HepG2 (cell line): ENCODE measurements at regions not wholly inside any gene's neighbourhood (a gene's known extent, or its start where the extent isn't known, plus 50 kb on each side); places are given as distances from the start of the nearest gene placed in this dataset.

Source experiments
- ATAC-seq: fragments of 200-7000 bp; cut with Tn5 transposase; 3 replicates; pipeline ENCODE4 v1.9.1; 2020; ENCODE audit warnings: mild to moderate bottlenecking, moderate library complexity
- BruUV-seq: library from RNA; stranded (reverse); fragments of 400-500 nt; replicated peaks from 2 replicates; lab custom pipeline; 2021; lab: Mats Ljungman, UMichigan
- CTCF ChIA-PET: fragments of 300-600 bp; formaldehyde crosslinking; extraction: SDS; loops from one replicate; lab custom pipeline; 2021; ENCODE audit warnings: low total read pairs, inconsistent platforms, low intra/inter-chr PET ratio; lab: Yijun Ruan, JAX
- POLR2A ChIA-PET: fragments of 350-600 bp; sonication (Branson Sonifier 250); formaldehyde crosslinking; loops from one replicate; lab custom pipeline; 2020; ENCODE audit warnings: antibody characterized with exemption, inconsistent platforms; lab: Yijun Ruan, JAX
- DNase-seq: peaks from one replicate; pipeline ENCODE4 v3.0.0-alpha.2; 2015; ENCODE audit warnings: low spot score
- FAIRE-seq: peaks from 3 replicates; lab custom pipeline; 2011; peaks lifted over from hg19 to GRCh38; lab: Jason Lieb, UNC
- H2AFZ ChIP-seq: one replicate; pipeline ENCODE4 v1.6.1; 2011; ENCODE audit warnings: low read length, inconsistent platforms
- H3K27ac ChIP-seq: fragments of 300-600 bp; 3 replicates; pipeline ENCODE4 v1.8.0; 2011; ENCODE audit warnings: mixed run types, mild to moderate bottlenecking, mixed read lengths, low read length, inconsistent platforms; ENCODE audit not compliant: insufficient read depth; ENCODE audit errors: extremely low read length
- H3K27me3 ChIP-seq, 2 experiments: fragments of 200-600 bp in 1 of 2; 2 replicates in 1 of 2; 3 replicates in 1 of 2; pipeline versions ENCODE4 v1.6.0 to v1.8.0; 2011; ENCODE audit warnings: low read length in 2 of 2, mild to moderate bottlenecking in 2 of 2, moderate library complexity in 2 of 2, inconsistent platforms in 1 of 2; ENCODE audit not compliant: insufficient read depth in 2 of 2, control insufficient read depth in 1 of 2
- H3K36me3 ChIP-seq, 2 experiments: fragments of 200-600 bp in 1 of 2; replicated peaks in 1 of 2; 2 replicates in 1 of 2; 3 replicates in 1 of 2; pipeline versions ENCODE4 v1.5.1 to v1.8.0; 2011; ENCODE audit warnings: low read length in 2 of 2, inconsistent platforms in 1 of 2; ENCODE audit not compliant: insufficient read depth in 2 of 2, control insufficient read depth in 1 of 2
- H3K4me1 ChIP-seq: 2 replicates; pipeline ENCODE4 v1.5.1; 2012; ENCODE audit warnings: low read length, inconsistent platforms; ENCODE audit not compliant: insufficient read depth
- H3K4me2 ChIP-seq: 2 replicates; pipeline ENCODE4 v1.6.0; 2011; ENCODE audit warnings: low read depth, low read length, inconsistent platforms
- H3K4me3 ChIP-seq, 3 experiments: fragments of 200-600 bp in 1 of 3; sonication (generic), shearing (Covaris generic) in 1 of 3; replicated peaks in 1 of 3; 2 replicates each; pipeline ENCODE4 v1.5.1; 2011 to 2016; ENCODE audit warnings: low read length in 3 of 3, inconsistent platforms in 2 of 3, low read depth in 2 of 3, mild to moderate bottlenecking in 2 of 3, control low read depth in 1 of 3, mixed read lengths in 1 of 3; ENCODE audit not compliant: insufficient read depth in 1 of 3
- H3K79me2 ChIP-seq: one replicate; pipeline ENCODE4 v1.6.1; 2011; ENCODE audit warnings: low read length, inconsistent platforms; ENCODE audit not compliant: insufficient read depth
- H3K9ac ChIP-seq: 2 replicates; pipeline ENCODE4 v1.6.0; 2011; ENCODE audit warnings: mild to moderate bottlenecking, low read depth, low read length, inconsistent platforms; ENCODE audit not compliant: insufficient read depth
- H3K9me3 ChIP-seq: 2 replicates; pipeline ENCODE4 v1.5.1; 2012; ENCODE audit warnings: mild to moderate bottlenecking, low read length
- H4K20me1 ChIP-seq: 2 replicates; pipeline ENCODE4 v1.6.0; 2011; ENCODE audit warnings: inconsistent platforms, mild to moderate bottlenecking, low read length, moderate library complexity; ENCODE audit not compliant: insufficient read depth
- LBX2 ChIP-seq: sonication (generic); formaldehyde crosslinking; IDR thresholded peaks from 2 replicates; pipeline ENCODE4 v1.5.0; 2020; ENCODE audit warnings: missing genetic modification reagents, mild to moderate bottlenecking, borderline replicate concordance
- SP5 ChIP-seq: IDR thresholded peaks from 2 replicates; pipeline ENCODE4 v1.6.1; 2016; ENCODE audit warnings: low read depth, borderline replicate concordance
- ZNF235 ChIP-seq: sonication (generic); formaldehyde crosslinking; IDR thresholded peaks from 2 replicates; pipeline ENCODE4 v1.8.1; 2023; ENCODE audit warnings: mild to moderate bottlenecking, missing genetic modification reagents, borderline replicate concordance
- ZNF749 ChIP-seq: sonication (generic); formaldehyde crosslinking; IDR thresholded peaks from 2 replicates; pipeline ENCODE4 v1.8.0; 2022; ENCODE audit warnings: mild to moderate bottlenecking, missing genetic modification reagents, moderate library complexity, borderline replicate concordance
- WGBS: methylation state at CpG from one replicate; pipeline ENCODE4 v1.1.6; 2017; ENCODE audit warnings: low lambda C conversion rate; 5-methylcytosine and 5-hydroxymethylcytosine counted together
- in situ Hi-C: cut with HindIII; loops from 2 replicates; pipeline ENCODE4 v1.10.0; 2017; ENCODE audit warnings: low pct_unique_long_range_greater_than_20kb; ENCODE audit not compliant: extremely low pct_ligation_motif_present
- intact Hi-C: fragments of 100-400 bp; cut with micrococcal nuclease; formaldehyde crosslinking; loops from one replicate; pipeline ENCODE4 v1.10.0; 2022; ENCODE audit not compliant: unreplicated experiment

DNA sequence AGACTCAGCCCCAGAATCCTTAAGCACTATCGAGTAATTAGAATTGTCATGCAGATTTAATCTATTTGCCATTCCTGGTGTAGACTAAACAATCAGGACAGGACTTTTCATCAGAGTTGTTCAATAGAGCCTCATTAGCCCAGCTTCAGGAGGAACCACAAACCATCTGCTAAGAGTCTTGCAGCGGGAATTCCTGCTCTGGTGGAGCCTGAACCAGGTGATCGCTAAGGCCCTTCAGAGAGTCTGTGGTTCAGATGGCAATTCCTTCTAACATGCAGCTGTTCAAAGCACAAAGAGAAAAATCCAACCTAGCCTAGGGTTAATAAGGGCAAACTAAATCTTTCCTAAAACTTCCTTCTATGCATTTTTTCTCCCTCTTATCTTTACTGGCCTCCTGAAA, 119.1 kb upstream of the CPEB2 start:
- intact Hi-C loops: no loop called here
- Histone ChIP-seq H4K20me1 (no peaks in the 10 kb centered on the region), H3K9ac (no peak overlapping the region), H3K36me3 (no peaks in the 10 kb centered on the region), H3K79me2 (no peaks in the 10 kb centered on the region), H3K4me1 (no peaks in the 10 kb centered on the region), H2AFZ (no peak overlapping the region), H3K4me2 (no peak overlapping the region), H3K27me3 (0 out of 5 replicates have a peak, but pooled peaks cover 0 to 1% of the 10 kb centered on the region in 2 experiments), H3K4me3 (no peak overlapping the region), H3K27ac (no peak overlapping the region), H3K9me3 (no peaks in the 10 kb centered on the region)
- WGBS: 24% methylated on average over 3 of the region's 3 CpGs
- FAIRE-seq (no peak), ATAC-seq (no peak), DNase-seq (no peak)
- no peak for TF ChIP-seq ZNF235 (CRISPR knock-in tag)
- no peak for TF ChIP-seq SP5 (CRISPR knock-in tag)
- no peak for TF ChIP-seq LBX2 (CRISPR knock-in tag)
- no TSS peak for BruUV-seq
- in situ Hi-C loops: no loop called here
- CTCF ChIA-PET: no interaction called here
- POLR2A ChIA-PET: no interaction called here

DNA sequence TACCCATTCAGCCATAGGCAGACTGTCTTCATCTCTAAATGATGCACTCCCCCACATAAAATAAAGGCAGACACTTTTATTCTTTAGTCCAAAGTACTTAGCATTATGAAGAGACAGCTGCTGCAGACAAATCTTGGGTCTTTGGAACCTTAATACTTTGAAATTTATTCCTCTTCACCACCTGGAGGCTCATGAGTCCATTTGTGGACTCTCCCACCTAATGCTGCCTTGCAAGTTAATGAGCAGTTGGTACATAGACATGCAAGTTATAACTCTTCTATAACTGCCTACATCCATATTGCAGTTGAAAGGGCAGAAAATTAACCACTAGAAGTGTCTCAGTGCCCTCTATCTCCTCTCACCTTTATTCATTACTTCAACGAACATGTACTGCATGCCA, 118.6 kb upstream of the CPEB2 start:
- H3K9me3 ChIP-seq: no peaks in the 10 kb centered on the region
- TF ChIP-seq ZNF749 (CRISPR knock-in tag): no peak
- TF ChIP-seq, all 625 proteins: peak for 0
- POLR2A ChIA-PET: no interaction called here
- WGBS: 40% methylated on average over 1 of the region's 1 CpG
- no TSS peak for BruUV-seq
- Histone ChIP-seq H2AFZ (no peak overlapping the region), H3K4me3 (no peak overlapping the region), H4K20me1 (no peaks in the 10 kb centered on the region), H3K4me2 (no peak overlapping the region), H3K27me3 (0 out of 5 replicates have a peak, but pooled peaks cover 0 to 1% of the 10 kb centered on the region in 2 experiments), H3K4me1 (no peaks in the 10 kb centered on the region), H3K36me3 (no peaks in the 10 kb centered on the region), H3K9ac (no peak overlapping the region), H3K79me2 (no peaks in the 10 kb centered on the region), H3K27ac (no peak overlapping the region)
- CTCF ChIA-PET: no interaction called here
- ATAC-seq (no peak), FAIRE-seq (no peak), DNase-seq (no peak)
- intact Hi-C loops: no loop called here
- in situ Hi-C loops: no loop called here
